HEK293 (cell line): ENCODE measurements at regions not wholly inside any gene's neighbourhood (a gene's known extent, or its start where the extent isn't known, plus 50 kb on each side); places are given as distances from the start of the nearest gene placed in this dataset.

Source experiments
- CTCF ChIA-PET: fragments of 350-600 bp; formaldehyde crosslinking; extraction: SDS; loops from one replicate; lab custom pipeline; 2021; ENCODE audit warnings: antibody characterized with exemption; lab: Yijun Ruan, JAX
- POLR2A ChIA-PET: fragments of 300-600 bp; formaldehyde crosslinking; extraction: SDS; loops from one replicate; lab custom pipeline; 2020; ENCODE audit warnings: antibody characterized with exemption, inconsistent platforms; lab: Yijun Ruan, JAX
- H3K27ac ChIP-seq: fragments of 200-500 bp; sonication (Bioruptor generic); 2 replicates; pipeline ENCODE4 v1.5.1; 2014; ENCODE audit warnings: low read depth, low read length, control low read depth, inconsistent platforms; ENCODE audit errors: extremely low read depth
- H3K36me3 ChIP-seq, 2 experiments: fragments of 200-500 bp in 1 of 2; sonication (Bioruptor generic) in 1 of 2; 1 replicate in 1 of 2; 2 replicates in 1 of 2; pipeline ENCODE4 v1.5.1; 2014 to 2017; ENCODE audit warnings: inconsistent platforms in 2 of 2, low read length in 2 of 2; ENCODE audit not compliant: control insufficient read depth in 2 of 2, insufficient read depth in 1 of 2
- H3K4me1 ChIP-seq: fragments of 200-500 bp; sonication (Bioruptor generic); 2 replicates; pipeline ENCODE4 v1.5.1; 2014; ENCODE audit warnings: mild to moderate bottlenecking, low read length, inconsistent platforms; ENCODE audit not compliant: control insufficient read depth, insufficient read depth
- H3K4me3 ChIP-seq: 2 replicates; pipeline ENCODE4 v1.5.1; 2011; ENCODE audit warnings: low read depth, mild to moderate bottlenecking, control low read depth, low read length, moderate library complexity
- H3K9me3 ChIP-seq: fragments of 200-500 bp; sonication (Bioruptor generic); 2 replicates; pipeline ENCODE4 v1.5.1; 2014; ENCODE audit warnings: low read depth, low read length, inconsistent platforms; ENCODE audit not compliant: control insufficient read depth, insufficient read depth
- HOXD13 ChIP-seq: sonication (generic); formaldehyde crosslinking; IDR thresholded peaks from 2 replicates; pipeline ENCODE4 v1.8.0; 2022; ENCODE audit warnings: missing genetic modification reagents, borderline replicate concordance
- KLF1 ChIP-seq: fragments of 450-650 bp; formaldehyde crosslinking; IDR thresholded peaks from 2 replicates; pipeline ENCODE4 v1.5.1; 2016; ENCODE audit warnings: missing biosample characterization, missing genetic modification characterization
- TRIM28 ChIP-seq: IDR thresholded peaks from 2 replicates; pipeline ENCODE4 v1.6.1; 2011; ENCODE audit warnings: low read length, control low read depth, borderline replicate concordance
- ZBTB48 ChIP-seq: fragments of 450-650 bp; formaldehyde crosslinking; IDR thresholded peaks from 2 replicates; pipeline ENCODE4 v1.5.1; 2016; ENCODE audit warnings: missing biosample characterization, missing genetic modification characterization
- ZNF133 ChIP-seq: fragments of 450-650 bp; formaldehyde crosslinking; IDR thresholded peaks from 2 replicates; pipeline ENCODE4 v1.5.1; 2016; ENCODE audit warnings: missing biosample characterization, missing genetic modification characterization
- ZNF140 ChIP-seq: fragments of 450-650 bp; formaldehyde crosslinking; IDR thresholded peaks from 2 replicates; pipeline ENCODE4 v1.5.1; 2016; ENCODE audit warnings: missing biosample characterization, missing genetic modification characterization
- ZNF211 ChIP-seq: fragments of 450-650 bp; formaldehyde crosslinking; IDR thresholded peaks from 2 replicates; pipeline ENCODE4 v1.5.1; 2016; ENCODE audit warnings: low read depth, missing biosample characterization, missing genetic modification characterization
- ZNF341 ChIP-seq: fragments of 450-650 bp; formaldehyde crosslinking; IDR thresholded peaks from 2 replicates; pipeline ENCODE4; 2016; ENCODE audit warnings: low read depth, missing biosample characterization, missing genetic modification characterization
- ZNF416 ChIP-seq: fragments of 450-650 bp; formaldehyde crosslinking; IDR thresholded peaks from 2 replicates; pipeline ENCODE4 v1.5.1; 2016; ENCODE audit warnings: missing biosample characterization, missing genetic modification characterization
- ZNF423 ChIP-seq: fragments of 450-650 bp; formaldehyde crosslinking; IDR thresholded peaks from 2 replicates; pipeline ENCODE4 v1.5.1; 2016; ENCODE audit warnings: missing biosample characterization, missing genetic modification characterization
- ZNF596 ChIP-seq: fragments of 450-650 bp; IDR thresholded peaks from 2 replicates; pipeline ENCODE4 v1.5.0; 2018; ENCODE audit warnings: missing biosample characterization, mild to moderate bottlenecking, missing genetic modification characterization, moderate library complexity
- ZNF621 ChIP-seq: fragments of 450-650 bp; formaldehyde crosslinking; IDR thresholded peaks from 2 replicates; pipeline ENCODE4 v1.5.1; 2017; ENCODE audit warnings: missing biosample characterization, missing genetic modification characterization
- ZNF670 ChIP-seq: fragments of 450-650 bp; formaldehyde crosslinking; IDR thresholded peaks from 2 replicates; pipeline ENCODE4 v1.5.1; 2016; ENCODE audit warnings: missing biosample characterization, missing genetic modification characterization, low read depth
- ZNF747 ChIP-seq: fragments of 450-650 bp; formaldehyde crosslinking; IDR thresholded peaks from 2 replicates; pipeline ENCODE4 v1.5.1; 2016; ENCODE audit warnings: missing biosample characterization, missing genetic modification characterization
- TF ChIP-seq, protein P1 (sequence below): fragments of 450-650 bp; formaldehyde crosslinking; IDR thresholded peaks from 2 replicates; pipeline ENCODE4 v1.5.1; 2016; ENCODE audit warnings: missing biosample characterization, missing genetic modification characterization
- TF ChIP-seq, protein P2 (sequence below): fragments of 450-650 bp; formaldehyde crosslinking; conservative IDR thresholded peaks from 2 replicates; pipeline ENCODE4 v1.5.1; 2016; ENCODE audit warnings: low read depth, missing biosample characterization, missing genetic modification characterization
- TF ChIP-seq, protein P3 (sequence below): fragments of 450-650 bp; formaldehyde crosslinking; IDR thresholded peaks from 2 replicates; pipeline ENCODE4 v1.5.1; 2016; ENCODE audit warnings: missing biosample characterization, missing genetic modification characterization

DNA sequence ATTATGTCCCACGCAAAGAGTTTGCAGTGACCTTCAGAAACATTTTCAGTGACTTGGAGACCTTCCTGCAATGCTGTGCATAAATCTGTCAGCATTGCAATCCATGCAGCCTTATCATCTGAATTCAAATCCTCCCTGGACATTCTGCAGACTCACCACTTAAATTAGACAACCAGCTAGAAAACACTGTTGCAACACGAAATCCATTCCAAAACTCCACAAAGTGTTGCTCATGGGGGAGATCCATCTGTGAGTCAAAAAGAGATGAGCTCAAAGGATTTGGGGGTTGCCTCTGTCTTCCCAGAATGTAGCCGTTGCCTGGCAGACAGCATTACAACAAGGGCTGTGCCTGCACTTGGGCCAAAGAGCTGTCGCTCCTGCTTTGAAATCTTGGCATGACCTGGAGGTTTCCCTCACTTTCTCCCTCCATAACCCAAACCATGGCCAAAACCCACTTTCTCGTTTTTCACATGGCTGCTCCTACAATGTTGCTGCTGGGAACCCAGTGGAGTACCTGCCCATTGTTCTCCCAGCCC is 163.5 kb upstream of the CDYL start (continued):
- TF ChIP-seq, protein P1, sequence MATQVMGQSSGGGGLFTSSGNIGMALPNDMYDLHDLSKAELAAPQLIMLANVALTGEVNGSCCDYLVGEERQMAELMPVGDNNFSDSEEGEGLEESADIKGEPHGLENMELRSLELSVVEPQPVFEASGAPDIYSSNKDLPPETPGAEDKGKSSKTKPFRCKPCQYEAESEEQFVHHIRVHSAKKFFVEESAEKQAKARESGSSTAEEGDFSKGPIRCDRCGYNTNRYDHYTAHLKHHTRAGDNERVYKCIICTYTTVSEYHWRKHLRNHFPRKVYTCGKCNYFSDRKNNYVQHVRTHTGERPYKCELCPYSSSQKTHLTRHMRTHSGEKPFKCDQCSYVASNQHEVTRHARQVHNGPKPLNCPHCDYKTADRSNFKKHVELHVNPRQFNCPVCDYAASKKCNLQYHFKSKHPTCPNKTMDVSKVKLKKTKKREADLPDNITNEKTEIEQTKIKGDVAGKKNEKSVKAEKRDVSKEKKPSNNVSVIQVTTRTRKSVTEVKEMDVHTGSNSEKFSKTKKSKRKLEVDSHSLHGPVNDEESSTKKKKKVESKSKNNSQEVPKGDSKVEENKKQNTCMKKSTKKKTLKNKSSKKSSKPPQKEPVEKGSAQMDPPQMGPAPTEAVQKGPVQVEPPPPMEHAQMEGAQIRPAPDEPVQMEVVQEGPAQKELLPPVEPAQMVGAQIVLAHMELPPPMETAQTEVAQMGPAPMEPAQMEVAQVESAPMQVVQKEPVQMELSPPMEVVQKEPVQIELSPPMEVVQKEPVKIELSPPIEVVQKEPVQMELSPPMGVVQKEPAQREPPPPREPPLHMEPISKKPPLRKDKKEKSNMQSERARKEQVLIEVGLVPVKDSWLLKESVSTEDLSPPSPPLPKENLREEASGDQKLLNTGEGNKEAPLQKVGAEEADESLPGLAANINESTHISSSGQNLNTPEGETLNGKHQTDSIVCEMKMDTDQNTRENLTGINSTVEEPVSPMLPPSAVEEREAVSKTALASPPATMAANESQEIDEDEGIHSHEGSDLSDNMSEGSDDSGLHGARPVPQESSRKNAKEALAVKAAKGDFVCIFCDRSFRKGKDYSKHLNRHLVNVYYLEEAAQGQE (tag by site-specific recombination): no peak
- TF ChIP-seq ZNF747 (no peak), TRIM28 (no peak), ZNF670 (no peak), ZNF140 (tag by site-specific recombination) (no peak)

DNA sequence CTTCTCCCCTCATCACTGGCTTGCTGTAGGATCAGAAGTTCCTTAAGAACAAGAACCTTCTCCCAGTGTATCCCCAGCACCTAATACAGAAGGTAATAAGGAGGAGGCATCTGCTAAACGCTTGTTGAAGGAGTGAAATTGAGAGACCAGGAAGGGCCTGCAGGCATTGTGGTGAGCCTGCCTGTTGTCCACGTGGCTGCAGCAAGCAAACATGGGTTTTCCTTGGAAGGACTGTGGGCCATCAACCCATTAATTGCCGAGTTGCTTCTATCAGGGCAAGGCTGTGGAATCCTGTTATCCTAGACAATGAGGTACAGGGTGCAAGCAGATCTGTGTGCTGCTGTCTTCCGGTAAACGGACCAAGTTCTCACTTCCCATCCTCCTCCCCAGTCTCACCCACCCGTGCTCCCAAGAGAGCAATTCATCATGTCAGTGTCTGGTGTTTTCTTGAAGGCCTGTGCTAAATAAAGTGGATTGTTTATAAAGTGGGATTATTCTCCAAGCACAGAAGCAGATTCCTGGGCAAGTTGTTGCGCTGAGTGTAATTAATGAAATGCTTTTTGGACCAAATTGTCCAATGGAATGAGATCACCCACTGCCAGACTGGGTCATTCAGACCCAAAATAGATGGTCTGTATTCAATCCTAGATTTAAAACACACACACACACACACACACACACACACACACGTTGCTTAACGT is 164.6 kb upstream of the CDYL start:
- TF ChIP-seq ZNF211 (tag by site-specific recombination): no peak
- no peak for TF ChIP-seq KLF1 (tag by site-specific recombination)
- TF ChIP-seq, protein P2, sequence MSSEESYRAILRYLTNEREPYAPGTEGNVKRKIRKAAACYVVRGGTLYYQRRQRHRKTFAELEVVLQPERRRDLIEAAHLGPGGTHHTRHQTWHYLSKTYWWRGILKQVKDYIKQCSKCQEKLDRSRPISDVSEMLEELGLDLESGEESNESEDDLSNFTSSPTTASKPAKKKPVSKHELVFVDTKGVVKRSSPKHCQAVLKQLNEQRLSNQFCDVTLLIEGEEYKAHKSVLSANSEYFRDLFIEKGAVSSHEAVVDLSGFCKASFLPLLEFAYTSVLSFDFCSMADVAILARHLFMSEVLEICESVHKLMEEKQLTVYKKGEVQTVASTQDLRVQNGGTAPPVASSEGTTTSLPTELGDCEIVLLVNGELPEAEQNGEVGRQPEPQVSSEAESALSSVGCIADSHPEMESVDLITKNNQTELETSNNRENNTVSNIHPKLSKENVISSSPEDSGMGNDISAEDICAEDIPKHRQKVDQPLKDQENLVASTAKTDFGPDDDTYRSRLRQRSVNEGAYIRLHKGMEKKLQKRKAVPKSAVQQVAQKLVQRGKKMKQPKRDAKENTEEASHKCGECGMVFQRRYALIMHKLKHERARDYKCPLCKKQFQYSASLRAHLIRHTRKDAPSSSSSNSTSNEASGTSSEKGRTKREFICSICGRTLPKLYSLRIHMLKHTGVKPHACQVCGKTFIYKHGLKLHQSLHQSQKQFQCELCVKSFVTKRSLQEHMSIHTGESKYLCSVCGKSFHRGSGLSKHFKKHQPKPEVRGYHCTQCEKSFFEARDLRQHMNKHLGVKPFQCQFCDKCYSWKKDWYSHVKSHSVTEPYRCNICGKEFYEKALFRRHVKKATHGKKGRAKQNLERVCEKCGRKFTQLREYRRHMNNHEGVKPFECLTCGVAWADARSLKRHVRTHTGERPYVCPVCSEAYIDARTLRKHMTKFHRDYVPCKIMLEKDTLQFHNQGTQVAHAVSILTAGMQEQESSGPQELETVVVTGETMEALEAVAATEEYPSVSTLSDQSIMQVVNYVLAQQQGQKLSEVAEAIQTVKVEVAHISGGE (tag by site-specific recombination): no peak
- no peak for TF ChIP-seq ZNF416 (tag by site-specific recombination)
- no peak for TF ChIP-seq ZNF341 (tag by site-specific recombination)
- no peak for TF ChIP-seq ZNF423 (tag by site-specific recombination)
- no peak for TF ChIP-seq ZNF621 (tag by site-specific recombination)
- TF ChIP-seq, protein P3, sequence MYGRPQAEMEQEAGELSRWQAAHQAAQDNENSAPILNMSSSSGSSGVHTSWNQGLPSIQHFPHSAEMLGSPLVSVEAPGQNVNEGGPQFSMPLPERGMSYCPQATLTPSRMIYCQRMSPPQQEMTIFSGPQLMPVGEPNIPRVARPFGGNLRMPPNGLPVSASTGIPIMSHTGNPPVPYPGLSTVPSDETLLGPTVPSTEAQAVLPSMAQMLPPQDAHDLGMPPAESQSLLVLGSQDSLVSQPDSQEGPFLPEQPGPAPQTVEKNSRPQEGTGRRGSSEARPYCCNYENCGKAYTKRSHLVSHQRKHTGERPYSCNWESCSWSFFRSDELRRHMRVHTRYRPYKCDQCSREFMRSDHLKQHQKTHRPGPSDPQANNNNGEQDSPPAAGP (tag by site-specific recombination): no peak
- TF ChIP-seq HOXD13 (CRISPR knock-in tag): no peak
- TF ChIP-seq ZBTB48 (tag by site-specific recombination): no peak
- no peak for TF ChIP-seq ZNF133 (tag by site-specific recombination)
- no peak for TF ChIP-seq ZNF596 (tag by site-specific recombination)
- H3K4me3 ChIP-seq: no peak overlapping the region
- no peaks in the 10 kb centered on the region for H3K9me3 ChIP-seq
- ChIA-PET CTCF (no interaction called here), POLR2A (no interaction called here)
- H3K27ac ChIP-seq: no peak overlapping the region
- no peaks in the 10 kb centered on the region for H3K36me3 ChIP-seq
- no peaks in the 10 kb centered on the region for H3K4me1 ChIP-seq
